HCT116 (cell line): ENCODE measurements at regions not wholly inside any gene's neighbourhood (a gene's known extent, or its start where the extent isn't known, plus 50 kb on each side); places are given as distances from the start of the nearest gene placed in this dataset.

Source experiments
- ATF3 ChIP-seq: IDR thresholded peaks from 2 replicates; pipeline ENCODE4 v1.6.1; 2012
- CTCF ChIP-seq, 3 experiments: fragments of 200-600 bp in 1 of 3; sonication (generic) in 1 of 3; IDR thresholded peaks in 2 of 3; conservative IDR thresholded peaks in 1 of 3; 2 replicates each; pipeline ENCODE4 v1.5.1; 2012 to 2017; ENCODE audit warnings: low read depth in 2 of 3, low read length in 2 of 3, antibody characterized with exemption in 1 of 3, borderline replicate concordance in 1 of 3, control low read depth in 1 of 3, mild to moderate bottlenecking in 1 of 3, mixed read lengths in 1 of 3, mixed run types in 1 of 3, moderate library complexity in 1 of 3; ENCODE audit not compliant: insufficient read depth in 1 of 3
- EZH2 ChIP-seq: fragments of 200-600 bp; sonication (generic); IDR thresholded peaks from 2 replicates; pipeline ENCODE4 v1.6.1; 2017; ENCODE audit warnings: antibody characterized with exemption, mixed run types
- MAX ChIP-seq: IDR thresholded peaks from 2 replicates; pipeline ENCODE4 v1.6.1; 2012
- POLR2A ChIP-seq: IDR thresholded peaks from 2 replicates; pipeline ENCODE4 v1.7.0; 2011; ENCODE audit warnings: borderline replicate concordance; ENCODE audit not compliant: insufficient read depth, insufficient read length; ENCODE audit errors: extremely low read depth
- POLR2AphosphoS5 ChIP-seq: IDR thresholded peaks from 2 replicates; pipeline ENCODE4 v1.6.1; 2011; ENCODE audit warnings: mild to moderate bottlenecking, low read depth, low read length, moderate library complexity
- RAD21 ChIP-seq: IDR thresholded peaks from 2 replicates; pipeline ENCODE4 v1.6.1; 2012; ENCODE audit warnings: low read depth, mild to moderate bottlenecking

GRCh38 chr2:226581004-226581403, 218.6 kb downstream of the IRS1 start:
- TF ChIP-seq POLR2A (no peak), POLR2AphosphoS5 (no peak), CTCF (IDR thresholded peaks at IDR 0.05 in 2 of 3, conservative IDR thresholded peaks at IDR 0.05 in 1 of 3; ENCODE audit: borderline replicate concordance in 1 of 3, insufficient read depth in 1 of 3, low read depth in 2 of 3, low read length in 2 of 3) (no peak), EZH2 (no peak), RAD21 (peak; percentile 14; the same call in 1 of the 2 replicates), ATF3 (no peak), MAX (no peak)
